ENCODE measurements at regions not wholly inside any gene's neighbourhood (a gene's known extent, or its start where the extent isn't known, plus 50 kb on each side); places are given as distances from the start of the nearest gene placed in this dataset.

DNA sequence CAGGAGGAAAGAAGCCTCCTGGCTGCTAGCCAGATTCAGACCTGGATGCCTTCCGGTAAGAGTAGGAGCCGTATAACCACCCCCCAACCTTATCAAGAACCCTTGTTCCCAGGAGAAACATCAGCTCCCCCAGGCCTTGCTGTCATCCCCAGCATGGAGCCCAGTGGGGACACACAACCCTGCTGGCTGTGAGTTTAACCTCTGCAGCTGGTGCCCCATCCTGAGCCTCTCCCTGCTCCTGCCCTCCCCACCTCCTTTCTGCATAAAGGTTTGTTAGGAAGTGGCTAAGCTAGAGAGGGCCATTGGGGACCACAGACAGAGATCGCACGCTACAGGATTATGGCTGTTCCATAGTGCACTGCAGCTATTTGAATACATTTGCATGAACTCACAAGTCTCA is 55.5 kb upstream of the RPL38 start:
- Histone ChIP-seq H3K4me2 (ENCODE audit: low read length) (no peak overlapping the region), H3K27ac (ENCODE audit: low read length) (no peak overlapping the region), H3K79me2 (ENCODE audit: low read length) (no peaks in the 10 kb centered on the region), H4K20me1 (ENCODE audit: insufficient read depth, low read length) (no peaks in the 10 kb centered on the region), H3K36me3 (replicated peaks; ENCODE audit: low read depth, low read length) (no peaks in the 10 kb centered on the region), H3K9me3 (ENCODE audit: insufficient read depth, low read length) (peaks cover 10% of the 10 kb centered on the region), H3K4me3 (ENCODE audit: low read length) (no peak overlapping the region), H2AFZ (ENCODE audit: low read depth, low read length) (no peak overlapping the region), H3K9ac (ENCODE audit: low read length) (no peak overlapping the region), H3K4me1 (ENCODE audit: low read length) (peaks cover 5% of the 10 kb centered on the region), H3K27me3 (ENCODE audit: low read depth, low read length) (no peaks in the 10 kb centered on the region)
- TF ChIP-seq EZH2phosphoT487 (IDR thresholded peaks at IDR 0.05; ENCODE audit: low read depth) = no peak
- TF ChIP-seq, protein P1, sequence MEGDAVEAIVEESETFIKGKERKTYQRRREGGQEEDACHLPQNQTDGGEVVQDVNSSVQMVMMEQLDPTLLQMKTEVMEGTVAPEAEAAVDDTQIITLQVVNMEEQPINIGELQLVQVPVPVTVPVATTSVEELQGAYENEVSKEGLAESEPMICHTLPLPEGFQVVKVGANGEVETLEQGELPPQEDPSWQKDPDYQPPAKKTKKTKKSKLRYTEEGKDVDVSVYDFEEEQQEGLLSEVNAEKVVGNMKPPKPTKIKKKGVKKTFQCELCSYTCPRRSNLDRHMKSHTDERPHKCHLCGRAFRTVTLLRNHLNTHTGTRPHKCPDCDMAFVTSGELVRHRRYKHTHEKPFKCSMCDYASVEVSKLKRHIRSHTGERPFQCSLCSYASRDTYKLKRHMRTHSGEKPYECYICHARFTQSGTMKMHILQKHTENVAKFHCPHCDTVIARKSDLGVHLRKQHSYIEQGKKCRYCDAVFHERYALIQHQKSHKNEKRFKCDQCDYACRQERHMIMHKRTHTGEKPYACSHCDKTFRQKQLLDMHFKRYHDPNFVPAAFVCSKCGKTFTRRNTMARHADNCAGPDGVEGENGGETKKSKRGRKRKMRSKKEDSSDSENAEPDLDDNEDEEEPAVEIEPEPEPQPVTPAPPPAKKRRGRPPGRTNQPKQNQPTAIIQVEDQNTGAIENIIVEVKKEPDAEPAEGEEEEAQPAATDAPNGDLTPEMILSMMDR (IDR thresholded peaks at IDR 0.05; ENCODE audit: low read depth, low read length) = no peak

DNA sequence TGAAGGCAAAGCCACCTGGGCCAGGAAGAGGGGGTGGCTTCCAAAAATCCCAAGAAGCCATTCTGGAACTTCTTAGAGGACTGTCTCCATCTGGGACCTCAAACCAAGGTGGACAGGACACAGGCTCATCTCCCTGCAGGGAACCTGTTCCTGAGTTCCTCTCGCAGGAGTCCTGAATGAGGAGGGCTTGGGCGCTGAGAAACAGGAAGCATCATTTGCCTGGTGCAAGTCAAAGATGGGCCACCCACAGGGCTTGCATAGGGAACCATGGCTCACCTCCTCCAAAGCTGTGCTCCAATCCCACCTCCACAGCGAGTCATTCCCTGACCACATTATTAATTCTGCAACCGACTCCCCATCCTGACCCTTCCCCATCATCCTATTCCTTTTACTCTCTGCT is 55.0 kb upstream of the RPL38 start:
- Histone ChIP-seq H3K4me1 (ENCODE audit: low read length) (peaks cover 9% of the 10 kb centered on the region), H3K4me3 (ENCODE audit: low read length) (no peak overlapping the region), H3K4me2 (ENCODE audit: low read length) (no peak overlapping the region), H3K27me3 (ENCODE audit: low read depth, low read length) (no peaks in the 10 kb centered on the region), H3K79me2 (ENCODE audit: low read length) (no peaks in the 10 kb centered on the region), H3K9me3 (ENCODE audit: insufficient read depth, low read length) (peaks cover 10% of the 10 kb centered on the region; the same call in 1 of the 2 replicates), H3K9ac (ENCODE audit: low read length) (no peak overlapping the region), H4K20me1 (ENCODE audit: insufficient read depth, low read length) (no peaks in the 10 kb centered on the region), H3K36me3 (replicated peaks; ENCODE audit: low read depth, low read length) (no peaks in the 10 kb centered on the region), H2AFZ (ENCODE audit: low read depth, low read length) (no peak overlapping the region), H3K27ac (ENCODE audit: low read length) (no peak overlapping the region)
- TF ChIP-seq, protein P1 (IDR thresholded peaks at IDR 0.05; ENCODE audit: low read depth, low read length) = no peak
- no peak for TF ChIP-seq EZH2phosphoT487 (IDR thresholded peaks at IDR 0.05; ENCODE audit: low read depth)

DNA sequence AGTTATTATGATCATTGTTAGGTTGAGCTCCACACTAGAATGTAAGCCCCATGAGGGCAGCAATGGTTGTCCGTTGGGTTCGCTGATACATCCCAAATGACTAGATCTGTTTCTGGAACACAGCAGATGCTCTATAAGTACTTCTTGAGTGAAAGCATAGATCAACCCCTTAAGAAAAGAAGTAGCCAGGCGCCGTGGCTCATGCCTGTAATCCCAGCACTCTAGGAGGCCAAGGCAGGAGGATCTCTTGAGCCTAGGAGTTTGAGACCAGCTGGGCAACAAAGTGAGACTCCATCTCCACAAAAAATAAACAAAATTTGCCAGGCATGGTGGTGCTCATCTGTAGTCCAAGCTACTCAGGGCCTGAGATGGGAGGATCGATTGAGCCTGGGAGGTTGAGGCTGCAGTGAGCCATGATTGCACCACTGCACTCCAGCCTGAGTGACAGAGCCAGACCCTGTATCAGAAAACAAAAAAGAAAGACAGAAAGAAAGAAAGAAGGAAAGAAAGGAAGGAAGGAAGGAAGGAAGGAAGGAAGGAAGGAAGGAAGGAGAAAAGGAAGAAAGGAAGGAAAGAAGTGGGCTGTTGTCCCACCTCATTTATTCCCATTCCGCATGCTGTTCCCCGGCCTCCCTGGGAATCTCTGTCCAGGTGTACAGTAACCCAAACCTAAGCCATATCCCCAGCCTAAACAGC is 54.4 kb upstream of the RPL38 start:
- H3K9me3 ChIP-seq (ENCODE audit: insufficient read depth, low read length) = peaks cover 4% of the 10 kb centered on the region; the same call in 1 of the 2 replicates
- no peak overlapping the region for H2AFZ ChIP-seq (ENCODE audit: low read depth, low read length)
- no peak overlapping the region for H3K27ac ChIP-seq (ENCODE audit: low read length)
- H3K79me2 ChIP-seq (ENCODE audit: low read length) = no peaks in the 10 kb centered on the region
- no peaks in the 10 kb centered on the region for H4K20me1 ChIP-seq (ENCODE audit: insufficient read depth, low read length)
- H3K36me3 ChIP-seq (replicated peaks; ENCODE audit: low read depth, low read length) = no peaks in the 10 kb centered on the region
- no peaks in the 10 kb centered on the region for H3K27me3 ChIP-seq (ENCODE audit: low read depth, low read length)
- H3K4me2 ChIP-seq (ENCODE audit: low read length) = no peak overlapping the region
- H3K4me3 ChIP-seq (ENCODE audit: low read length) = no peak overlapping the region
- H3K9ac ChIP-seq (ENCODE audit: low read length) = no peak overlapping the region
- H3K4me1 ChIP-seq (ENCODE audit: low read length) = peaks cover 9% of the 10 kb centered on the region
- TF ChIP-seq EZH2phosphoT487 (IDR thresholded peaks at IDR 0.05; ENCODE audit: low read depth) = no peak
- TF ChIP-seq, protein P1 (IDR thresholded peaks at IDR 0.05; ENCODE audit: low read depth, low read length) = no peak

GRCh38 chr17:74149597-74150427 is 53.7 kb upstream of the RPL38 start:
- no peak overlapping the region for H3K4me3 ChIP-seq (ENCODE audit: low read length)
- H3K79me2 ChIP-seq (ENCODE audit: low read length) = no peaks in the 10 kb centered on the region
- no peaks in the 10 kb centered on the region for H3K36me3 ChIP-seq (replicated peaks; ENCODE audit: low read depth, low read length)
- H3K27me3 ChIP-seq (ENCODE audit: low read depth, low read length) = no peaks in the 10 kb centered on the region
- H3K9me3 ChIP-seq (ENCODE audit: insufficient read depth, low read length) = 0 out of 2 replicates have a peak, but pooled peaks cover under 1% of the 10 kb centered on the region
- no peak overlapping the region for H3K9ac ChIP-seq (ENCODE audit: low read length)
- no peak overlapping the region for H3K27ac ChIP-seq (ENCODE audit: low read length)
- no peak for TF ChIP-seq EZH2phosphoT487 (IDR thresholded peaks at IDR 0.05; ENCODE audit: low read depth)
- TF ChIP-seq, protein P1 (IDR thresholded peaks at IDR 0.05; ENCODE audit: low read depth, low read length) = no peak
- H3K4me1 ChIP-seq (ENCODE audit: low read length) = peaks cover 9% of the 10 kb centered on the region
- H2AFZ ChIP-seq (ENCODE audit: low read depth, low read length) = no peak overlapping the region
- H3K4me2 ChIP-seq (ENCODE audit: low read length) = no peak overlapping the region
- no peaks in the 10 kb centered on the region for H4K20me1 ChIP-seq (ENCODE audit: insufficient read depth, low read length)

Data from OCI-LY3 (cell line).